A549 (cell line): ENCODE measurements at regions not wholly inside any gene's neighbourhood (a gene's known extent, or its start where the extent isn't known, plus 50 kb on each side); places are given as distances from the start of the nearest gene placed in this dataset.

Source experiments
- CHD2 ChIP-seq: fragments of 150-350 bp; IDR thresholded peaks from 2 replicates; pipeline ENCODE4 v1.6.1; 2014; ENCODE audit warnings: low read length; ENCODE audit not compliant: partially characterized antibody
- CTCF ChIP-seq: fragments of >200 bp; sonication (Bioruptor Twin); formaldehyde crosslinking; IDR thresholded peaks from 3 replicates; pipeline ENCODE4 v1.5.1; 2016
- EHMT2 ChIP-seq: fragments of 200-600 bp; sonication (generic); IDR thresholded peaks from 2 replicates; pipeline ENCODE4 v1.6.1; 2016; ENCODE audit warnings: antibody characterized with exemption, low read depth, mild to moderate bottlenecking, moderate library complexity
- HDAC2 ChIP-seq: fragments of 200-600 bp; sonication (generic); IDR thresholded peaks from 2 replicates; pipeline ENCODE4 v1.6.1; 2016
- KDM5A ChIP-seq: fragments of 200-600 bp; sonication (generic); IDR thresholded peaks from 2 replicates; pipeline ENCODE4 v1.6.1; 2016; ENCODE audit warnings: antibody characterized with exemption, mild to moderate bottlenecking
- MAX ChIP-seq: IDR thresholded peaks from 2 replicates; pipeline ENCODE4 v1.6.1; 2012
- MYC ChIP-seq: IDR thresholded peaks from 2 replicates; pipeline ENCODE4 v1.6.1; 2012; ENCODE audit warnings: mild to moderate bottlenecking, inconsistent platforms, low read length, improper control_type of control experiment, borderline replicate concordance
- PHF8 ChIP-seq: fragments of 200-600 bp; sonication (generic); IDR thresholded peaks from 2 replicates; pipeline ENCODE4 v1.6.1; 2016; ENCODE audit warnings: low read depth, mild to moderate bottlenecking, antibody characterized with exemption, moderate library complexity, borderline replicate concordance
- POLR2A ChIP-seq: IDR thresholded peaks from 2 replicates; pipeline ENCODE4 v1.6.1; 2012; ENCODE audit warnings: mild to moderate bottlenecking, low read length
- POLR2AphosphoS2 ChIP-seq: conservative IDR thresholded peaks from 2 replicates; pipeline ENCODE4 v1.6.1; 2012; ENCODE audit warnings: low read length, improper control_type of control experiment, inconsistent platforms
- RAD21 ChIP-seq, 2 experiments: fragments of >200 bp in 1 of 2; sonication (Bioruptor Twin) in 1 of 2; formaldehyde crosslinking in 1 of 2; IDR thresholded peaks in 1 of 2; conservative IDR thresholded peaks in 1 of 2; 2 replicates in 1 of 2; 3 replicates in 1 of 2; pipeline ENCODE4 v1.6.1; 2012 to 2018; ENCODE audit warnings: inconsistent platforms in 1 of 2
- REST ChIP-seq: fragments of 200-600 bp; sonication (generic); IDR thresholded peaks from 2 replicates; pipeline ENCODE4 v1.6.1; 2016; ENCODE audit warnings: antibody characterized with exemption, mild to moderate bottlenecking, moderate library complexity
- RNF2 ChIP-seq: fragments of 200-600 bp; sonication (generic); IDR thresholded peaks from 2 replicates; pipeline ENCODE4 v1.6.1; 2016; ENCODE audit warnings: low read depth, mild to moderate bottlenecking, antibody characterized with exemption, moderate library complexity, borderline replicate concordance

GRCh38 chr4:115973768-115974167 is 860.3 kb upstream of the NDST4 start:
- TF ChIP-seq CTCF (no peak), REST (no peak), RAD21 (conservative IDR thresholded peaks at IDR 0.05 in 1 of 2, IDR thresholded peaks at IDR 0.05 in 1 of 2) (no peak), KDM5A (no peak), CHD2 (no peak), RNF2 (no peak), POLR2AphosphoS2 (no peak), MAX (no peak), PHF8 (no peak), MYC (no peak), POLR2A (no peak), EHMT2 (no peak), HDAC2 (no peak)
